WTC11 (cell line): ENCODE measurements at regions not wholly inside any gene's neighbourhood (a gene's known extent, or its start where the extent isn't known, plus 50 kb on each side); places are given as distances from the start of the nearest gene placed in this dataset.

Experiments used
- CTCF ChIP-seq: fragments of 200-600 bp; IDR thresholded peaks from 2 replicates; pipeline ENCODE4 v1.8.0; 2022; ENCODE audit warnings: antibody characterized with exemption
- ETV6 ChIP-seq: sonication (generic); formaldehyde crosslinking; IDR thresholded peaks from 2 replicates; pipeline ENCODE4 v1.8.1; 2022; ENCODE audit warnings: mild to moderate bottlenecking, missing genetic modification reagents
- SMAD4 ChIP-seq: sonication (generic); formaldehyde crosslinking; IDR thresholded peaks from 2 replicates; pipeline ENCODE4 v1.8.0; 2022; ENCODE audit warnings: mild to moderate bottlenecking, missing genetic modification reagents
- TP53 ChIP-seq: sonication (generic); formaldehyde crosslinking; IDR thresholded peaks from 2 replicates; pipeline ENCODE4 v1.8.1; 2023; ENCODE audit warnings: mild to moderate bottlenecking, missing genetic modification reagents
- ZNF416 ChIP-seq: fragments of 250-450 bp; sonication (Bioruptor Pico); IDR thresholded peaks from 2 replicates; pipeline ENCODE4 v1.9.0; 2021; ENCODE audit warnings: mild to moderate bottlenecking, inconsistent platforms
- TF ChIP-seq, protein P1 (sequence below): sonication (generic); formaldehyde crosslinking; IDR thresholded peaks from 2 replicates; pipeline ENCODE4 v1.8.0; 2022; ENCODE audit warnings: mild to moderate bottlenecking, missing genetic modification reagents

- TF ChIP-seq ZNF416 (CRISPR knock-in tag) (no peak), TP53 (no peak), ETV6 (CRISPR knock-in tag) (no peak), CTCF (no peak), SMAD4 (no peak)
- TF ChIP-seq, protein P1, sequence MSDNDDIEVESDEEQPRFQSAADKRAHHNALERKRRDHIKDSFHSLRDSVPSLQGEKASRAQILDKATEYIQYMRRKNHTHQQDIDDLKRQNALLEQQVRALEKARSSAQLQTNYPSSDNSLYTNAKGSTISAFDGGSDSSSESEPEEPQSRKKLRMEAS (CRISPR knock-in tag), result no peak
These were observed 81.4 kb upstream of the BACE2 start for GRCh38 chr21:41086569-41086968.
